GM12872 (cell line): ENCODE measurements at regions not wholly inside any gene's neighbourhood (a gene's known extent, or its start where the extent isn't known, plus 50 kb on each side); places are given as distances from the start of the nearest gene placed in this dataset.

Experiments used
- TF ChIP-seq, protein P1 (sequence below): IDR thresholded peaks from 3 replicates; pipeline ENCODE4 v1.5.1; 2011; ENCODE audit warnings: low read depth, mild to moderate bottlenecking, low read length, moderate library complexity; ENCODE audit not compliant: insufficient read depth

DNA sequence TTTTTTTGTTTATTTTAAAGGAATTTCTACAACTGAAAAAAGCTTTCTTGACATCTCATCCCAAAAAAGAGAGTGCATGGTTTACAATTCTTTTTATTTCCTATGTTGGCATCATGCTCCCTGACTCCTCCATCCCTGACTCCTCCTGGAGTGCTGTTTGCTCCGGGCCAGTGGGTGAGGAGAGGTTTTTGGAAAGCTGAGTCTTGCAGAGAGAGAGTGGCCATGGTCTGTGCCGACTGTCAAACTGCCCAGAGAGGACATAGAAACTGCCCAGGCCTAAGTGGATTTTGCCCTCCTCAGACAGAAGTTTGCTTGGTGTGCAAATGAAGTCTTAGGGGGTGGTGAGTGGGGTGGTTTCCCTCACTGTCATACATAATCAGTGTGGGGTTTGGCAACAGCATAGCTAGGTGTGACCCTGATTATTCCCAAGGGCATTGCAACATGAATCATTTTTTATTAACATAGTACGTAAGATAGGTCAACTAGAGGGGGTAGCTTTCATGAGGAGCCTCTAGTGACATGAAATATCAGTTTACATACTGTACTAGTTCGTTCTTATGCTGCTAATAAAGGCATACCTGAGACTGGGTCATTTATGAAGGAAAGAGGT is 179.8 kb upstream of the UBL3 start:
- TF ChIP-seq, protein P1, sequence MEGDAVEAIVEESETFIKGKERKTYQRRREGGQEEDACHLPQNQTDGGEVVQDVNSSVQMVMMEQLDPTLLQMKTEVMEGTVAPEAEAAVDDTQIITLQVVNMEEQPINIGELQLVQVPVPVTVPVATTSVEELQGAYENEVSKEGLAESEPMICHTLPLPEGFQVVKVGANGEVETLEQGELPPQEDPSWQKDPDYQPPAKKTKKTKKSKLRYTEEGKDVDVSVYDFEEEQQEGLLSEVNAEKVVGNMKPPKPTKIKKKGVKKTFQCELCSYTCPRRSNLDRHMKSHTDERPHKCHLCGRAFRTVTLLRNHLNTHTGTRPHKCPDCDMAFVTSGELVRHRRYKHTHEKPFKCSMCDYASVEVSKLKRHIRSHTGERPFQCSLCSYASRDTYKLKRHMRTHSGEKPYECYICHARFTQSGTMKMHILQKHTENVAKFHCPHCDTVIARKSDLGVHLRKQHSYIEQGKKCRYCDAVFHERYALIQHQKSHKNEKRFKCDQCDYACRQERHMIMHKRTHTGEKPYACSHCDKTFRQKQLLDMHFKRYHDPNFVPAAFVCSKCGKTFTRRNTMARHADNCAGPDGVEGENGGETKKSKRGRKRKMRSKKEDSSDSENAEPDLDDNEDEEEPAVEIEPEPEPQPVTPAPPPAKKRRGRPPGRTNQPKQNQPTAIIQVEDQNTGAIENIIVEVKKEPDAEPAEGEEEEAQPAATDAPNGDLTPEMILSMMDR: no peak

DNA sequence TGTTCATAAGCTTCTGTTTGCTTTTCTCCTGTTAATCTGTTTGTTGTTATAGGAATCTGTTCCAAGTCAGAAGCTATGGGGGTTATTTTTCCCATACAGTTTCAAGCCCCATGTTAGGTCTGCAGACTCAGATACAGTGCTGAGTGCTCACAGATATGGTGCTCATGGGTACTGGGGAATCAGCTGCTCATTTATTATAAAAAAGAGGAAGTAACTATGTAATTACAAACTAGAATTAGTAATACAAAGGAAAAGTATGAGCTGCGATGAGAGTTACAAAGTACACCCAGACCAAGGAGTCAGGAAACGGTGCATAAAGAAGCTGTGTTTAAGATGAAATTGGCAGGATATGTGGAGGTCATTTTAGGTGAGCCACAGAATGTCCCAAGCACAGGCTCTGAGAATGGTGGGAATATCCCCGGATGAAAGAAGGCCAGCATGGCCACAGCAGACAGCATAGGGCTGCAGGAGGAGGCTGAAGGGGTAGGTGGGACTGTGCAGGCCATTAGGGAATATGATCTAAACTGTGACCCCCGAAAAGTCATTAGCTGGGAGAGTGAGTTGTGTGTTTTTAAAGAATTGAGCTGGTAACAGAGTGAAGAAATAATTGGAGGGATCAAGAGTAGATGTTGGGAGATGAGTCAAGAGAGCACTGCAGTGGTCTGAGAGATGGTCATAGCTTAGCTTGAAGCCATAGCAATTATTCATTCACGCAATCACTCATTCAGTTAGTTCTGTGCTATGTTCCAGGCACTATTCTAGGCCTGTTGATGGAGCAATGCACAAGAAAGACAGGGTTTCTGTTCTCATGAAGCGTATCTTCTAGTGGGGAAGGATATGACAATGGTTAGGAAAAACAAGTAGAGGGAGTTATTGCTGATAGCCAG is 177.4 kb upstream of the UBL3 start:
- TF ChIP-seq, protein P1: no peak

DNA sequence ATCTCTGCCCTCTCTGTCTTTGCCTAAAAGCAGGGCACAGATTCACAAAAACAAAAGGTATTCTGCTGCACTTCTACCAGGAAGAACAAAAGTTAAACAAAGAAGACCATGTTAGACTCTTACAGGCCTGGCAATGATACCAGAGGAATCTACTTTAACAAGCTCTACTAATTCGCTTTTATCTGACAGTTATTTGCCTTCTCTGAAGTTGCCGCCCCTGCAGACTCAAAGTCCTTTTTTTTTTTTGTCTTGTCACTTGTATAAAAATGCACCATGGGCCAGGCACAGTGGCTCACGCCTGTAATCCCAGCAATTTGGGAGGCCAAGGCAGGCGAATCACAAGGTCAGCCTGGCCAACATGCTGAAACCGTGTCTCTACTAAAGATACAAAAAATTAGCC is 176.5 kb upstream of the UBL3 start:
- TF ChIP-seq, protein P1: no peak

DNA sequence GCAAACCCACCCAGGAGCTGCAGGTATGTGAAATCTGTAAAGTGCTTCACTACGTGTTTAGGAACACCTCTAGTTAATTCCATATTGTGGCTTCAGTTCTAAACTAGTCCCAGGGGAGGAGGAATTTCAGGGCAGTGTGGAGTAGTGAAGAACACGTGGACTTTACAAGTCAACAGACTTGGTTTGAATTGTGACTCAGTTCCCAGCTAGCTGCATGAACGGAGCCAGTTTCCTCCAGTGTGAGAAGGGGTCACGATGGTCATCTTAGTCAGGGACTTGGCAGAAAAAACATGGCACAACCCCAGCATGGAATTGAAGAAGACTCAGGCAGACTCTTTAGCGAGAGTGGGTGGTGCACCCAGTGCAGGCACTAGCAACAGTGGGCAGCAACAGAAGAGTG is 175.7 kb upstream of the UBL3 start:
- TF ChIP-seq, protein P1: no peak

DNA sequence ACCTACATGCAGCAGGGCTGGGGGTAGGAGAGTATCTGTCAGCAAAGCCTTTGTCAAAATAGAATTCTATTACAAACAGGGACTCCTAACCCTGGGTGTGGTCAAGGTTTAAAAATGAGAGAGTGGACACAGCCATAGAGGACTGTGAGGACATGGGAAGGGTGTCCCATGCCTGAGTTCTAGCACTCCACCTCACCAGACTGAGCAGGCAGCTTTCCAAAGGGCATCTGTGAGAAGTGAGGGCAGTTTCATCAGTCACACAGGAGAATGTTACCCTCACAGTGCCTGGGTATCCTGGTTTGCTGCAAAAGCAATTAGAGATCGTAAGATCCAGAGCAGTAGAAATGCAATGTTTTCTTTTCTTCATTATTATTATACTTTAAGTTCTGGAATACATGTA is 174.9 kb upstream of the UBL3 start:
- TF ChIP-seq, protein P1: no peak

DNA sequence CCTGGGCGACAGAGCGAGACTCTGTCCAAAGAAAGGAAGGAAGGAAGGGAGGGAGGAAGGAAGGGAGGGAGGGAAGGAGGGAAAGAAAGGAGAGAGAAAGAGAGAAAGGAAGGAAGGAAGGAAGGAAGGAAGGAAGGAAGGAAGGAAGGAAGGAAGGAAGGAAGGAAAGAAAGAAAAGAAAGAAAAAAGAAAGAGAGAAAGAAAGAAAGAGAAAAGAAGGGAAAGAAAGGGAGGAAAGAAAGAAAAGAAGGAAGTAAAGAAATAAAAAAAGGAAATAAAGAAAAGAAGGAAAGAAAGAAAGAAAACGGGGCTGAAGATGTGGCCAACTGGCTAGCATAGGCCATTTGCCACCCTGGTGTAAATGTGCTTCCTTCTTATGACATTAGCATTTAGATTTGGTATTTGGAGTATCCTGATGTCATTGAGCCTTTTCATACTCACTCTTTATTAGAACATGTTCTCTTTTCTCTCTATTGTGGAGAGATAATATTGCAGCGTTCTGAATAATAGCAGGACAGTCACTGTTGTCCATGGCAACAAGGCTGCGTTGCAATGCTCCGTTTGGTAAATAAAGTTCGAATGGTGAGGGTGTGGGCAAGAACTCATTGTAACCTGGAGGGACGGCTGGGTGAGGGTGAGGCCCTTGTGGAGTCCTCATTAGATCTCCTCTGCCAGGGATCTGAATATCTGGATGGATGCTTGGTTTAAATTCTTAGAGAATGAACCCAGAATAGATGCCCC is 173.9 kb upstream of the UBL3 start:
- TF ChIP-seq, protein P1: no peak
